Prostate gland (tissue), 2 donors: ENCODE measurements at regions not wholly inside any gene's neighbourhood (a gene's known extent, or its start where the extent isn't known, plus 50 kb on each side); places are given as distances from the start of the nearest gene placed in this dataset.
"Not testable (repeated sequence)": the region's sequence is repeated elsewhere in the genome, so short reads cannot be mapped to it uniquely, and the experiment has no call there.

Source experiments
- CTCF ChIP-seq, 4 experiments: fragments of 200-600 bp in 2 of 4; fragments of 450-650 bp in 2 of 4; sonication (generic) in 2 of 4; IDR thresholded peaks; 1 replicate in 3 of 4; 2 replicates in 1 of 4; pipeline ENCODE4 v1.5.1; 2016 to 2019; ENCODE audit warnings: antibody characterized with exemption in 4 of 4, mild to moderate bottlenecking in 2 of 4, moderate library complexity in 2 of 4
- POLR2A ChIP-seq: fragments of 450-650 bp; IDR thresholded peaks from one replicate; pipeline ENCODE4 v1.6.1; 2016; ENCODE audit warnings: antibody characterized with exemption, mild to moderate bottlenecking

DNA sequence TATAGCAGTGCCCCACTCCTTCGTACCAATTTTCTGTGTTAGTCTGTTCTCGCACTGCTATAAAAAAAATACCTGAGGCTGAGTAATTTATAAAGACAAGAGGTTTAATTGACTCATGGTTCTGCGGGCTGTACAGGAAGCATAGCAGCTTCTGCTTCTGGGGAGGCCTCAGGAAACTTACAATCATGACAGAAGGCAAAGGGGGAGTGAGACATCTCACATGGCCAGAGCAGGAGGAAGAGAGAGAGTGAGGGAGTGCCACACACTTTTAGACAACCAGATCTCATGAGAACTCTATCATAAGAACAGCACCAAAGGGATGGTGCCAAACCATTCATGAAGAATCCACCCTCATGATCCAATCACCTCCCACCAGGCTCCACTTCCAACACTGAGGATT lies 133.8 kb upstream of the USP9X start:
- not testable (repeated sequence) for TF ChIP-seq CTCF (IDR thresholded peaks at IDR 0.05); POLR2A
